ENCODE measurements at regions not wholly inside any gene's neighbourhood (a gene's known extent, or its start where the extent isn't known, plus 50 kb on each side); places are given as distances from the start of the nearest gene placed in this dataset.
"Not testable (repeated sequence)": the region's sequence is repeated elsewhere in the genome, so short reads cannot be mapped to it uniquely, and the experiment has no call there.

DNA sequence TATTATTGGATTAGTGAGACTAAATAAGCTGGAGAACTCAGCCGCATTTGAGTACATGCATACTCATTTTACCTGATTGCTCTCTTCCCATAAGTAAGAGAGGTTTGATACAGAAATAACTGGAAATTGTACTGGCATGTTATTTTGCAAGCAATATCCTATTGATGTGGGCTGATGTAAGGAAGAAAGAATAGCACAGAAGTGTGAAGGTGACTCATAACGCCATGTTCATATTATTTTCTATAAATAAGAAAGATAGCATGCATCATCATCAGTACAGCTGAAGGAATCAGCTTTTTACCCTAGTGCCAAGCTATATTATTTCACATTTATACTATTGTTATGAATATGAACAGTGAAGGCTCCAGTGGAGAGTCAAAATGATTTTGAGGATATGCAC, 138.3 kb upstream of the FAM47A start:
- DNase-seq (ENCODE audit: low spot score) (no peak), ATAC-seq (ENCODE audit: insufficient number of reproducible peaks, low FRiP score, low read depth) (no peak)
- Histone ChIP-seq H3K27ac (no peak overlapping the region), H3K4me3 (no peak overlapping the region), H3K36me3 (no peaks in the 10 kb centered on the region), H3K27me3 (replicated peaks; ENCODE audit: insufficient read depth) (no peaks in the 10 kb centered on the region), H3K9me3 (no peaks in the 10 kb centered on the region), H3K4me1 (ENCODE audit: control insufficient read depth in 1 of 2, low read depth in 2 of 2) (no peaks in the 10 kb centered on the region)
- TF ChIP-seq, protein P1, sequence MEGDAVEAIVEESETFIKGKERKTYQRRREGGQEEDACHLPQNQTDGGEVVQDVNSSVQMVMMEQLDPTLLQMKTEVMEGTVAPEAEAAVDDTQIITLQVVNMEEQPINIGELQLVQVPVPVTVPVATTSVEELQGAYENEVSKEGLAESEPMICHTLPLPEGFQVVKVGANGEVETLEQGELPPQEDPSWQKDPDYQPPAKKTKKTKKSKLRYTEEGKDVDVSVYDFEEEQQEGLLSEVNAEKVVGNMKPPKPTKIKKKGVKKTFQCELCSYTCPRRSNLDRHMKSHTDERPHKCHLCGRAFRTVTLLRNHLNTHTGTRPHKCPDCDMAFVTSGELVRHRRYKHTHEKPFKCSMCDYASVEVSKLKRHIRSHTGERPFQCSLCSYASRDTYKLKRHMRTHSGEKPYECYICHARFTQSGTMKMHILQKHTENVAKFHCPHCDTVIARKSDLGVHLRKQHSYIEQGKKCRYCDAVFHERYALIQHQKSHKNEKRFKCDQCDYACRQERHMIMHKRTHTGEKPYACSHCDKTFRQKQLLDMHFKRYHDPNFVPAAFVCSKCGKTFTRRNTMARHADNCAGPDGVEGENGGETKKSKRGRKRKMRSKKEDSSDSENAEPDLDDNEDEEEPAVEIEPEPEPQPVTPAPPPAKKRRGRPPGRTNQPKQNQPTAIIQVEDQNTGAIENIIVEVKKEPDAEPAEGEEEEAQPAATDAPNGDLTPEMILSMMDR (IDR thresholded peaks at IDR 0.05), result no peak

DNA sequence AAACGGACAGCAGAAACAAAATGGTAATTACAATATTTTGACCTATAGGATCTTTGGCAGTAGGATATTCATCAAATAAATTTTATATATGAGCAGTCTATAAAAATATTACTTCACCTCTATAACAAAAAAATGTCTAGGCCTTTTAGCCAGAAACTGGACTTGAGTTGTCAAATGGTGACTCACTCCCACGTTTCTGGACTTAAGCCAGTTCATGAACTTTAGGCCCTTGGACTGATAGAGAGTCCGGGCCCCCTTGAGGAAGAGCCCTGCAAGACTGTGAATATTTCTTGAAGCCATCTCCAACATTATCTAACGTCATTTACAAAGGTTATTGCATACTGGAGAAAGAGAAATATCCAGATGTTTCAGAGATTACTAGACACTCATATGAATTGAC, 106.8 kb upstream of the FAM47A start:
- no peaks in the 10 kb centered on the region for H3K4me1 ChIP-seq (ENCODE audit: control insufficient read depth in 1 of 2, low read depth in 2 of 2)
- no peaks in the 10 kb centered on the region for H3K9me3 ChIP-seq
- no peak overlapping the region for H3K27ac ChIP-seq
- no peaks in the 10 kb centered on the region for H3K36me3 ChIP-seq
- TF ChIP-seq, protein P1 (IDR thresholded peaks at IDR 0.05), result no peak
- no peak for DNase-seq (ENCODE audit: low spot score)
- no peak for ATAC-seq (ENCODE audit: insufficient number of reproducible peaks, low FRiP score, low read depth)
- H3K27me3 ChIP-seq (replicated peaks; ENCODE audit: insufficient read depth), result no peaks in the 10 kb centered on the region
- no peak overlapping the region for H3K4me3 ChIP-seq

- H3K4me3 ChIP-seq; H3K27me3 ChIP-seq (replicated peaks; ENCODE audit: insufficient read depth); H3K36me3 ChIP-seq; H3K4me1 ChIP-seq (ENCODE audit: control insufficient read depth in 1 of 2, low read depth in 2 of 2); ATAC-seq (ENCODE audit: insufficient number of reproducible peaks, low FRiP score, low read depth); H3K9me3 ChIP-seq; H3K27ac ChIP-seq; DNase-seq (ENCODE audit: low spot score): not testable (repeated sequence)
These were observed 98.0 kb upstream of the FAM47A start for GRCh38 chrX:34230156-34230555.

DNA sequence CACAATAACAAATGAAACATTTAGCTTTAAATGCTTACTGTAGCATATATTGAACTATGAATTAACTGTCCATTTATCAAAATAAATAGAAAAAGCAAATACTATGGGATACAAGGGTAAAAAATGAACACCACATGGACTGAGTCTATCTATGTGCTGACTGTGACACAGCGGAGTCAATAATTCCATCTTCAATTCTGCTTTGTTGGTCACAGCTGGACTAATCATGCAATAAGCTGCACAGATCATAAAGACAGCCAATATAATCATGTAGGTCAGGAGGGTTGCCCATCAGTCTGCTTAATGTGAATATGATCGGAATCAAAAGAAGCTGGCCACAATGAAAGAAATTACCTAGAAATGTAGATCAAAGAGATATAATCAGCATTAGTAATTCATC, 95.7 kb upstream of the FAM47A start:
- H3K36me3 ChIP-seq, result no peaks in the 10 kb centered on the region
- H3K27ac ChIP-seq, result no peak overlapping the region
- DNase-seq (ENCODE audit: low spot score), result no peak
- no peaks in the 10 kb centered on the region for H3K27me3 ChIP-seq (replicated peaks; ENCODE audit: insufficient read depth)
- TF ChIP-seq, protein P1 (IDR thresholded peaks at IDR 0.05), result no peak
- H3K9me3 ChIP-seq, result no peaks in the 10 kb centered on the region
- no peak overlapping the region for H3K4me3 ChIP-seq
- no peaks in the 10 kb centered on the region for H3K4me1 ChIP-seq (ENCODE audit: control insufficient read depth in 1 of 2, low read depth in 2 of 2)
- no peak for ATAC-seq (ENCODE audit: insufficient number of reproducible peaks, low FRiP score, low read depth)

GRCh38 chrX:34223574-34223973, 91.5 kb upstream of the FAM47A start:
- Histone ChIP-seq H3K4me3 (no peak overlapping the region), H3K9me3 (no peaks in the 10 kb centered on the region), H3K27ac (no peak overlapping the region), H3K36me3 (no peaks in the 10 kb centered on the region), H3K27me3 (replicated peaks; ENCODE audit: insufficient read depth) (no peaks in the 10 kb centered on the region), H3K4me1 (ENCODE audit: control insufficient read depth in 1 of 2, low read depth in 2 of 2) (no peaks in the 10 kb centered on the region)
- TF ChIP-seq, protein P1 (IDR thresholded peaks at IDR 0.05), result no peak
- DNase-seq (ENCODE audit: low spot score) (no peak), ATAC-seq (ENCODE audit: insufficient number of reproducible peaks, low FRiP score, low read depth) (no peak)

DNA sequence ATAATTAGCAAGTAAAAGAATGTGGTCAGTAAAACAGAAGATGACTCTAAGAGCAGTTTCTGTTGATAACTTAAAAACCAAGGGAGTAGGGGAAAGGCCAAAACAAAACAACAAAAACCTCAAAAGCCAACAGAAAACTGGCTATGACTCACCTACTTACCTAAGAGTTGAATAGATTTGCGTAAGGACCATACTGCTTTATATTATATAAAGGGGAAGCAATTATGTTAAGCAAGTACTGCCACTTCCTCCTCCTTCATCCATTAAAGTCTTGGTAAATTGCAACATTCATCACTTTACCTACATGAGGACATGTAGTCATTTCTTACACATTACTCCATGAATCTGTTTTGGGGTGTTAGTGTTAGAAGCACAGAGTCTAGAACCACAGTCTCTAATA, 85.9 kb upstream of the FAM47A start:
- no peaks in the 10 kb centered on the region for H3K27me3 ChIP-seq (replicated peaks; ENCODE audit: insufficient read depth)
- H3K9me3 ChIP-seq, result no peaks in the 10 kb centered on the region
- H3K4me3 ChIP-seq, result no peak overlapping the region
- H3K36me3 ChIP-seq, result no peaks in the 10 kb centered on the region
- ATAC-seq (ENCODE audit: insufficient number of reproducible peaks, low FRiP score, low read depth) (no peak), DNase-seq (ENCODE audit: low spot score) (no peak)
- TF ChIP-seq, protein P1 (IDR thresholded peaks at IDR 0.05), result no peak
- no peak overlapping the region for H3K27ac ChIP-seq
- no peaks in the 10 kb centered on the region for H3K4me1 ChIP-seq (ENCODE audit: control insufficient read depth in 1 of 2, low read depth in 2 of 2)

Measured in thoracic aorta (tissue), 2 donors.